Smooth muscle cell (in vitro differentiated cells): ENCODE measurements at regions not wholly inside any gene's neighbourhood (a gene's known extent, or its start where the extent isn't known, plus 50 kb on each side); places are given as distances from the start of the nearest gene placed in this dataset.
A peak's percentile ranks its signal among the peaks of the same experiment; 100 is the strongest.

Source experiments
- DNase-seq: peaks from one replicate; lab custom pipeline; 2025; ENCODE audit not compliant: unreplicated experiment; lab: John Stamatoyannopoulos, UW
- H2AFZ ChIP-seq: fragments of 200-600 bp; sonication (generic); 2 replicates; pipeline ENCODE4 v1.6.0; 2016; ENCODE audit warnings: antibody characterized with exemption, low read depth, mild to moderate bottlenecking
- H3F3A ChIP-seq: fragments of 200-600 bp; sonication (generic); 2 replicates; pipeline ENCODE4 v1.6.0; 2017; ENCODE audit warnings: antibody characterized with exemption, low read depth
- H3K27ac ChIP-seq: fragments of 200-600 bp; sonication (generic); 2 replicates; pipeline ENCODE4 v1.5.1; 2016; ENCODE audit warnings: low read depth, mild to moderate bottlenecking
- H3K27me3 ChIP-seq: fragments of 200-600 bp; sonication (generic); 2 replicates; pipeline ENCODE4 v1.6.1; 2016; ENCODE audit warnings: low read depth, mild to moderate bottlenecking
- H3K36me3 ChIP-seq: fragments of 200-600 bp; sonication (generic); 2 replicates; pipeline ENCODE4 v1.5.1; 2016; ENCODE audit warnings: low read depth
- H3K4me1 ChIP-seq: fragments of 200-600 bp; sonication (generic); 2 replicates; pipeline ENCODE4 v1.5.1; 2016; ENCODE audit warnings: low read depth
- H3K4me2 ChIP-seq: fragments of 200-600 bp; sonication (generic); 2 replicates; pipeline ENCODE4 v1.6.0; 2016; ENCODE audit warnings: mild to moderate bottlenecking
- H3K4me3 ChIP-seq: fragments of 200-600 bp; sonication (generic); 2 replicates; pipeline ENCODE4 v1.5.1; 2016; ENCODE audit warnings: mild to moderate bottlenecking
- H3K79me2 ChIP-seq: fragments of 200-600 bp; sonication (generic); 2 replicates; pipeline ENCODE4 v1.6.0; 2016; ENCODE audit warnings: low read depth, mild to moderate bottlenecking
- H3K9ac ChIP-seq: fragments of 200-600 bp; sonication (generic); 2 replicates; pipeline ENCODE4 v1.6.0; 2016; ENCODE audit warnings: low read depth
- H3K9me3 ChIP-seq: fragments of 200-600 bp; sonication (generic); replicated peaks from 2 replicates; pipeline ENCODE4 v1.5.1; 2016; ENCODE audit warnings: low read depth
- H4K20me1 ChIP-seq: fragments of 200-600 bp; sonication (generic); 2 replicates; pipeline ENCODE4 v1.6.0; 2016; ENCODE audit warnings: low read depth
- WGBS: methylation state at CpG from one replicate; pipeline ENCODE4 v1.1.7; 2016; ENCODE audit warnings: low lambda C conversion rate; 5-methylcytosine and 5-hydroxymethylcytosine counted together
- TF ChIP-seq, protein P1 (sequence below): fragments of 200-600 bp; sonication (generic); IDR thresholded peaks from 2 replicates; pipeline ENCODE4 v1.5.1; 2017; ENCODE audit warnings: borderline replicate concordance, mild to moderate bottlenecking, antibody characterized with exemption; ENCODE audit not compliant: insufficient read depth, poor library complexity, severe bottlenecking

DNA sequence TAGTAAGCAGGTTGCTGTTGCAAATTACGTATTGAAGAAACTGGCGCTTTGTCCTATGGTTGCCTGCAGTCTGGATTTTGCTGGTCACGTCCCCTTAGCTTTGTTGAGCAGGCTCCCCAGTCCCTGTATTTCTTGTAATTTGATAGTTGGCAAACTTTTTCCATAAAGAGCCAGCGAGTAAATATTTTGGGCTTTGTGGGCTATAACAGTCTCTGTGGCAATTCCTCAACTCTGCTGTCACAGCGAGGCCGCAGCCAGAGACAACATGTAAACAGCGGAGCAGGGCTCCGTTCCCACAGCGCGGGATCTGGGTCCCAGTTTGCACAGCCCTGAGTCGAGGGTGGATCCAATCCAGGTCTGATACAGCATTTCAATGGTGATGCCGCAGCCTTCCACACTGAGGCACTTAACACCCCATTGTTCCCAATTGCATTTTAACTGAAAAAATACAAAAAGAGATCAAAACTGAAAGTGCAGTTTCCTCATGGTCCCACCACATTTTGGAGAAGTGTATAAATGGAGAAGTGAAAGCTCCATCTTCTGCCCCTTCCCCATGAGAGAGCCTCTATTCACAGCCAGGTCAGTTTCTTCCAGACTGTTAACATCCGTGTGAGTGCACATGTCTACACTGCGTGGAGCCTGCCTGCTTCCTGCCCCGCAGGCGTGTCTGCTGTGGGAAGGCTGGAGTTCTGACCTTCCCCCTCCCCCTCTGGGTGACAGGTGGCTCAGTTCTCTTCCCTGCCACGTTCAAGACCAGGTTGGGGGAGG lies 89.1 kb downstream of the RPS6KA4 start:
- Histone ChIP-seq H3K79me2 (no peaks in the 10 kb centered on the region), H2AFZ (peak overlapping the region; percentile 7), H4K20me1 (no peaks in the 10 kb centered on the region), H3K9me3 (no peaks in the 10 kb centered on the region), H3K9ac (no peak overlapping the region), H3K4me3 (peak overlapping the region; percentile 44), H3K27me3 (no peaks in the 10 kb centered on the region), H3K36me3 (no peaks in the 10 kb centered on the region), H3F3A (no peaks in the 10 kb centered on the region), H3K4me1 (peaks cover 5% of the 10 kb centered on the region), H3K4me2 (peak overlapping the region; percentile 86), H3K27ac (no peak overlapping the region)
- WGBS = 35% methylated on average over 17 of the region's 17 CpGs
- no peak for DNase-seq
- TF ChIP-seq, protein P1, sequence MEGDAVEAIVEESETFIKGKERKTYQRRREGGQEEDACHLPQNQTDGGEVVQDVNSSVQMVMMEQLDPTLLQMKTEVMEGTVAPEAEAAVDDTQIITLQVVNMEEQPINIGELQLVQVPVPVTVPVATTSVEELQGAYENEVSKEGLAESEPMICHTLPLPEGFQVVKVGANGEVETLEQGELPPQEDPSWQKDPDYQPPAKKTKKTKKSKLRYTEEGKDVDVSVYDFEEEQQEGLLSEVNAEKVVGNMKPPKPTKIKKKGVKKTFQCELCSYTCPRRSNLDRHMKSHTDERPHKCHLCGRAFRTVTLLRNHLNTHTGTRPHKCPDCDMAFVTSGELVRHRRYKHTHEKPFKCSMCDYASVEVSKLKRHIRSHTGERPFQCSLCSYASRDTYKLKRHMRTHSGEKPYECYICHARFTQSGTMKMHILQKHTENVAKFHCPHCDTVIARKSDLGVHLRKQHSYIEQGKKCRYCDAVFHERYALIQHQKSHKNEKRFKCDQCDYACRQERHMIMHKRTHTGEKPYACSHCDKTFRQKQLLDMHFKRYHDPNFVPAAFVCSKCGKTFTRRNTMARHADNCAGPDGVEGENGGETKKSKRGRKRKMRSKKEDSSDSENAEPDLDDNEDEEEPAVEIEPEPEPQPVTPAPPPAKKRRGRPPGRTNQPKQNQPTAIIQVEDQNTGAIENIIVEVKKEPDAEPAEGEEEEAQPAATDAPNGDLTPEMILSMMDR = no peak

DNA sequence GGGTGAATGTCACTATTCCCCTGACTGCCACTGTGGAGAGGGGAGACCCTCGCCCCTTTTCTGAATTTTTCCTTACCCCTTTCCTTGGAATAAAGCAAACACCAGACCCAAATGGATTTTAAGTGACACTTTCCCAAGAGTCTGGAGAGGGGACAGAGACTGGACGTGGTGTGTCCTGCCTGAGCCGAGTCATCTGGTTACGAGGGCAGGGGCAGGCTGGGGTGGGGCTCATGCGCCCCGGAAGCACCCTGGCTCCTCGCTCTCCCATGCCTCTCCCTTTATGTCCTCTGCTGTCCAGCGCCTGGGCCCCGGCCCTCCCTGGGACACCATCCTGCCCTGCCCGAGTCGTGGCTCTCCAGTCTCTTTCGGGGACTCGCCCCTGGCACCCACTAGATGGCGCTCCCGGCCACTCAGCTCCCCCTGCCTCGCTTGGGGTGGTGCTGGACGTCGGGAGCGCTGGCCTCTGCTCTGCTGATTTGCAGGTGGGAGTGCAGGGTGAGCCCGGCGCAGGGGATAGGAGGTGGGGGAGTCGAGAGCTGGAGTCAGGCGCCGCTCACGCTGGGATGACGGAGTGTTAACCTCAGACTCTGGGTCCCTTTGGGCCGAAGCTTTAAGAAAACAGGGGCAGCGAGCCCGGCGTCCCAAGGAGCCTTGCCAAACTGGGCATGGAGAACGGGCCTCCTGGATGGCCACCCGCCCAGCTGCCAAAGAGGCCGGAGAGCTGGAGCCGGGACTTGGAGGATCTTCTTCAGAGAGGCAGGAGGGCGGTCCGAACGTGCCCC lies 89.8 kb downstream of the RPS6KA4 start:
- H2AFZ ChIP-seq = peak overlapping the region; percentile 73
- H3F3A ChIP-seq = no peaks in the 10 kb centered on the region
- peak overlapping the region; percentile 44 for H3K4me3 ChIP-seq
- H3K9ac ChIP-seq = no peak overlapping the region
- peak overlapping the region; percentile 86 for H3K4me2 ChIP-seq
- no peaks in the 10 kb centered on the region for H4K20me1 ChIP-seq
- peak; percentile 55 for DNase-seq
- peaks cover 5% of the 10 kb centered on the region for H3K4me1 ChIP-seq
- H3K79me2 ChIP-seq = no peaks in the 10 kb centered on the region
- no peak overlapping the region for H3K27ac ChIP-seq
- 6% methylated on average over 37 of the region's 37 CpGs for WGBS
- H3K9me3 ChIP-seq = no peaks in the 10 kb centered on the region
- no peaks in the 10 kb centered on the region for H3K27me3 ChIP-seq
- H3K36me3 ChIP-seq = no peaks in the 10 kb centered on the region
- TF ChIP-seq, protein P1 = peak; percentile 87

DNA sequence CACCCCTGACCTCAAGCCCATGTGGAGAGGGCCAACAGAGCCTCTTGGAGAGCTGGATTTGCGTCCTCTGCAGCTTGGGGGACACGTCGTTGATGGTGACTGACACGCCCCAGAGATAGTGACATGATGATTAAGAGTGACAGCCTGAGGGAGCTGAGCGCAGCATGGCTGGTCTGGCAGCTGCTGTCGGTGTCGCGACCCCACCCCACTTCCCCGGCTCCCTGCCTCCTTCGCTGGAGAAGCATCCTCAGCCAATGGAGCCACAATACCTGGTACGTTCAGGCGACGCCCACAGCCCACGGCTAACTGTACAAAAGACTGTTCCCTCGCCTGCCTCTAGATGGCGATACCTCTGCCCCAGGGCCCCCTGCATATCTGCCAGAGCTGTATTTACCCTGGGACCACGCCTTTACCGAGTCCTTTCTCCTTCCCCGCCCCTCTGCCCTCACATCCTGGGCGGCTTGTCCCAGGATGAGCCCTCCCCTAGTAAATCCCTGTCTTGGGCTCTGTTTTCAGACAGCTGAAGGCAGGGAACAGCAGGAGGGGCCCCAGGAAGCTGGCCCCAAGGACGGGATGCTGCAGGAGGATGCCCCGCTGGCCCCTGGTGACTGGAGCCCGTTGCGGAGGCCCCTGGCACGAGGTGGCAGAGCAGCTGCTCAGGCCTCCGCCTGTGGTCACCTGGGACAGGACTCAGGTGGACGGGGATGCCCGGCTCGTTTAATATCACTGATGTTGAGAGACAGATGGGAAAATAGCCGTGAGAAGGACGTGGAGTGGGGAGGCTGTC lies 90.6 kb downstream of the RPS6KA4 start:
- Histone ChIP-seq H3K27ac (no peak overlapping the region), H4K20me1 (no peaks in the 10 kb centered on the region), H3K79me2 (no peaks in the 10 kb centered on the region), H2AFZ (peak overlapping the region; percentile 73), H3K9me3 (no peaks in the 10 kb centered on the region), H3K36me3 (no peaks in the 10 kb centered on the region), H3K27me3 (no peaks in the 10 kb centered on the region), H3K4me1 (peaks cover 5% of the 10 kb centered on the region), H3K4me3 (peak overlapping the region; percentile 44), H3F3A (no peaks in the 10 kb centered on the region), H3K4me2 (peak overlapping the region; percentile 86), H3K9ac (no peak overlapping the region)
- WGBS = 32% methylated on average over 31 of the region's 31 CpGs
- DNase-seq = no peak
- TF ChIP-seq, protein P1 = peak; percentile 75
